ENCODE measurements at regions not wholly inside any gene's neighbourhood (a gene's known extent, or its start where the extent isn't known, plus 50 kb on each side); places are given as distances from the start of the nearest gene placed in this dataset.

GRCh38 chr18:44582456-44582855 is 98.2 kb upstream of the SETBP1 start:
- H3K9me3 ChIP-seq (ENCODE audit: control insufficient read depth, insufficient read depth, low read depth, low read length) = no peaks in the 10 kb centered on the region
- H3K4me2 ChIP-seq (ENCODE audit: extremely low read depth, insufficient read depth, low read length) = no peak overlapping the region
- H3K36me3 ChIP-seq (ENCODE audit: control insufficient read depth, insufficient read depth, low read length) = no peaks in the 10 kb centered on the region
- H3K27me3 ChIP-seq (ENCODE audit: control insufficient read depth, insufficient read depth, low read length) = no peaks in the 10 kb centered on the region
- H3K4me3 ChIP-seq (replicated peaks in 1 of 4; ENCODE audit: control extremely low read depth in 1 of 4, insufficient read depth in 1 of 4, low read depth in 3 of 4, low read length in 4 of 4) = no peak overlapping the region
- H3K4me1 ChIP-seq (ENCODE audit: control insufficient read depth, extremely low read depth, insufficient read depth, low read length) = peaks cover 3% of the 10 kb centered on the region
- no peak overlapping the region for H3K9ac ChIP-seq (ENCODE audit: insufficient read depth, low read length)
- no peak for DNase-seq (ENCODE audit: low read depth in 2 of 2)
- no peak overlapping the region for H3K27ac ChIP-seq (ENCODE audit: insufficient read depth, low read length)
- H4K20me1 ChIP-seq (ENCODE audit: control insufficient read depth, extremely low read depth, insufficient read depth, low read length) = no peaks in the 10 kb centered on the region
- no peak overlapping the region for H2AFZ ChIP-seq (ENCODE audit: low read length)
- no peak for TF ChIP-seq EZH2 (IDR thresholded peaks at IDR 0.05; ENCODE audit: low read length, missing control alignments)
- TF ChIP-seq CTCF (conservative IDR thresholded peaks at IDR 0.05 in 1 of 2, IDR thresholded peaks at IDR 0.05 in 1 of 2; ENCODE audit: low read depth in 1 of 2, low read length in 2 of 2) = no peak
- H3K79me2 ChIP-seq (ENCODE audit: control insufficient read depth, insufficient read depth, low read length) = no peaks in the 10 kb centered on the region

GRCh38 chr18:44584900-44585299 is 95.8 kb upstream of the SETBP1 start:
- Histone ChIP-seq H3K36me3 (ENCODE audit: control insufficient read depth, insufficient read depth, low read length) (no peaks in the 10 kb centered on the region), H3K27ac (ENCODE audit: insufficient read depth, low read length) (no peak overlapping the region), H3K4me3 (replicated peaks in 1 of 4; ENCODE audit: control extremely low read depth in 1 of 4, insufficient read depth in 1 of 4, low read depth in 3 of 4, low read length in 4 of 4) (no peak overlapping the region), H3K4me1 (ENCODE audit: control insufficient read depth, extremely low read depth, insufficient read depth, low read length) (peaks cover under 1% of the 10 kb centered on the region), H3K27me3 (ENCODE audit: control insufficient read depth, insufficient read depth, low read length) (no peaks in the 10 kb centered on the region), H3K9me3 (ENCODE audit: control insufficient read depth, insufficient read depth, low read depth, low read length) (no peaks in the 10 kb centered on the region), H3K9ac (ENCODE audit: insufficient read depth, low read length) (no peak overlapping the region), H3K79me2 (ENCODE audit: control insufficient read depth, insufficient read depth, low read length) (no peaks in the 10 kb centered on the region), H4K20me1 (ENCODE audit: control insufficient read depth, extremely low read depth, insufficient read depth, low read length) (no peaks in the 10 kb centered on the region), H3K4me2 (ENCODE audit: extremely low read depth, insufficient read depth, low read length) (no peak overlapping the region), H2AFZ (ENCODE audit: low read length) (no peak overlapping the region)
- DNase-seq (ENCODE audit: low read depth in 2 of 2) = no peak
- TF ChIP-seq CTCF (conservative IDR thresholded peaks at IDR 0.05 in 1 of 2, IDR thresholded peaks at IDR 0.05 in 1 of 2; ENCODE audit: low read depth in 1 of 2, low read length in 2 of 2) = no peak

GRCh38 chr18:44586782-44587524 is 93.7 kb upstream of the SETBP1 start:
- H3K4me3 ChIP-seq (replicated peaks in 1 of 4; ENCODE audit: control extremely low read depth in 1 of 4, insufficient read depth in 1 of 4, low read depth in 3 of 4, low read length in 4 of 4) = no peak overlapping the region
- H3K9ac ChIP-seq (ENCODE audit: insufficient read depth, low read length) = no peak overlapping the region
- H3K4me2 ChIP-seq (ENCODE audit: extremely low read depth, insufficient read depth, low read length) = no peak overlapping the region
- no peaks in the 10 kb centered on the region for H4K20me1 ChIP-seq (ENCODE audit: control insufficient read depth, extremely low read depth, insufficient read depth, low read length)
- peaks cover 2% of the 10 kb centered on the region for H3K4me1 ChIP-seq (ENCODE audit: control insufficient read depth, extremely low read depth, insufficient read depth, low read length)
- TF ChIP-seq EZH2 (IDR thresholded peaks at IDR 0.05; ENCODE audit: low read length, missing control alignments) (no peak), CTCF (conservative IDR thresholded peaks at IDR 0.05 in 1 of 2, IDR thresholded peaks at IDR 0.05 in 1 of 2; ENCODE audit: low read depth in 1 of 2, low read length in 2 of 2) (no peak)
- H3K9me3 ChIP-seq (ENCODE audit: control insufficient read depth, insufficient read depth, low read depth, low read length) = no peaks in the 10 kb centered on the region
- H3K36me3 ChIP-seq (ENCODE audit: control insufficient read depth, insufficient read depth, low read length) = no peaks in the 10 kb centered on the region
- H2AFZ ChIP-seq (ENCODE audit: low read length) = no peak overlapping the region
- H3K27me3 ChIP-seq (ENCODE audit: control insufficient read depth, insufficient read depth, low read length) = no peaks in the 10 kb centered on the region
- H3K27ac ChIP-seq (ENCODE audit: insufficient read depth, low read length) = no peak overlapping the region
- H3K79me2 ChIP-seq (ENCODE audit: control insufficient read depth, insufficient read depth, low read length) = no peaks in the 10 kb centered on the region
- no peak for DNase-seq (ENCODE audit: low read depth in 2 of 2)
